ENCODE measurements at regions not wholly inside any gene's neighbourhood (a gene's known extent, or its start where the extent isn't known, plus 50 kb on each side); places are given as distances from the start of the nearest gene placed in this dataset.

DNA sequence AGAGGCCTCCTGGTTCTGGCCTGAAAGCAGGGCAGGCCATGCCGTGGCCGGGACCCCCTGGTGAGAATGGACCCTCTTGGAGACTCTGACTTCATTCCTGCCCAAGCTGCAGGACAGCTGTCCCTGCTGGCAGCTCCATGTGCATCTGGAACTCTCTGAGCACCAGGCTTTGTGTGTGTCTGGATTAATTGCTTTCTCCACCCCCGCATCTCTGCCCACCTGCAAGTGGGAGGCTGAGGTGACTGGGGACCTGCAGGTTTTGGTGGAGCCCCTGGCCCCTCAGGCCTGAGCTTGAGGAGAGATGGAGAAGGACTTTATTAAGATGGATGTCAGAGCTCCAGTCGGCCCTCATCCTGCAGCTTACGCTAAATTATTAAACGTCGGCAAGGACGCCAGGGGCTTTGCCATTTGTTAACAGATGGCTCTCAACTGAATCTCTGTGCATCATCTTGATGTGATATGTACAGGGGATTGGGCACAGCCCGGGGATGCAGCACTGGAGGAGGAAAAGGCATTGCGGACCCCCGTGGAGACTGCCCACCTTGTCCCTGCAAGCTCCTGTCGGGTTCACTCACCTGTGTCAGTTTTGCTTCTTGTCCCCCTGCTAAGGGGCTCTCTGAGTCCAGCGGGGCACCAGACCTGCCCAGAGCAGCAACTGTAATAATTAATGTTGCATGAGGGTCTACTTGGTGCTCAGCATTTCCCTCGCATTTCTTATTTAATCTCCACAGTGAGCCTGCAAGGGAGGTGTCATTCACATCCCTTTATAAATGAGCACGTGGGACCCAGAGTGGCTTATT is 154.1 kb upstream of the RPL38 start:
- Histone ChIP-seq H3K4me3 (ENCODE audit: low read length) (no peak overlapping the region), H3K4me2 (ENCODE audit: low read length) (no peak overlapping the region), H3K36me3 (replicated peaks; ENCODE audit: low read depth, low read length) (no peaks in the 10 kb centered on the region), H2AFZ (ENCODE audit: low read depth, low read length) (no peak overlapping the region), H3K79me2 (ENCODE audit: low read length) (no peaks in the 10 kb centered on the region), H3K27ac (ENCODE audit: low read length) (no peak overlapping the region), H3K27me3 (ENCODE audit: low read depth, low read length) (0 out of 2 replicates have a peak, but pooled peaks cover 3% of the 10 kb centered on the region), H3K9ac (ENCODE audit: low read length) (no peak overlapping the region), H3K4me1 (ENCODE audit: low read length) (no peaks in the 10 kb centered on the region), H4K20me1 (ENCODE audit: insufficient read depth, low read length) (no peaks in the 10 kb centered on the region), H3K9me3 (ENCODE audit: insufficient read depth, low read length) (no peaks in the 10 kb centered on the region)
- TF ChIP-seq, protein P1, sequence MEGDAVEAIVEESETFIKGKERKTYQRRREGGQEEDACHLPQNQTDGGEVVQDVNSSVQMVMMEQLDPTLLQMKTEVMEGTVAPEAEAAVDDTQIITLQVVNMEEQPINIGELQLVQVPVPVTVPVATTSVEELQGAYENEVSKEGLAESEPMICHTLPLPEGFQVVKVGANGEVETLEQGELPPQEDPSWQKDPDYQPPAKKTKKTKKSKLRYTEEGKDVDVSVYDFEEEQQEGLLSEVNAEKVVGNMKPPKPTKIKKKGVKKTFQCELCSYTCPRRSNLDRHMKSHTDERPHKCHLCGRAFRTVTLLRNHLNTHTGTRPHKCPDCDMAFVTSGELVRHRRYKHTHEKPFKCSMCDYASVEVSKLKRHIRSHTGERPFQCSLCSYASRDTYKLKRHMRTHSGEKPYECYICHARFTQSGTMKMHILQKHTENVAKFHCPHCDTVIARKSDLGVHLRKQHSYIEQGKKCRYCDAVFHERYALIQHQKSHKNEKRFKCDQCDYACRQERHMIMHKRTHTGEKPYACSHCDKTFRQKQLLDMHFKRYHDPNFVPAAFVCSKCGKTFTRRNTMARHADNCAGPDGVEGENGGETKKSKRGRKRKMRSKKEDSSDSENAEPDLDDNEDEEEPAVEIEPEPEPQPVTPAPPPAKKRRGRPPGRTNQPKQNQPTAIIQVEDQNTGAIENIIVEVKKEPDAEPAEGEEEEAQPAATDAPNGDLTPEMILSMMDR (IDR thresholded peaks at IDR 0.05; ENCODE audit: low read depth, low read length), result no peak
- TF ChIP-seq EZH2phosphoT487 (IDR thresholded peaks at IDR 0.05; ENCODE audit: low read depth), result no peak

DNA sequence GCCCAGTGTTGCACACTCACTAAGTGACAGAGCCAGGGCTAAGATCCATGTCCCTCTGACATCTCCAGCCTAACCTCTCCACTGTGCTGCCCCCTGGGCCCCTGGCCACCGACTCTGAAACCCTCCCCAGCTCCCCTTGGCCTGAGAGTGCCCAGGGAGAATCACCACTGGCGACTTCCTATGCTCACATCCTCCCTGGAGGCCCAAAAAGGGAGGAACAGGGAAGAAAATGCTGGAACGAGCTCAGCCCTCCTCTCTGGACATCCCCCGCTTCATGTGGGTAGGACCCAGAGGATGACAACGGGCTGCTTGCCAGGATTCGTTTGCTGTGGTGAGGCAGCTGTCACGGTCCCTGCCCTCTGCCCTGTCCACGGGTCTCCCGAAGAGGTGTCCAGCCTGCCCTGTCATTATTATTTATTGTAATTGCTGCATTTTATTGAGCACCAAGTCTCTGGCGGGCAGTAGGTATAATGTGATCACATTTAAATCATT is 153.5 kb upstream of the RPL38 start:
- H3K27me3 ChIP-seq (ENCODE audit: low read depth, low read length), result 0 out of 2 replicates have a peak, but pooled peaks cover 3% of the 10 kb centered on the region
- no peaks in the 10 kb centered on the region for H3K9me3 ChIP-seq (ENCODE audit: insufficient read depth, low read length)
- H3K4me2 ChIP-seq (ENCODE audit: low read length), result no peak overlapping the region
- H2AFZ ChIP-seq (ENCODE audit: low read depth, low read length), result no peak overlapping the region
- no peak overlapping the region for H3K9ac ChIP-seq (ENCODE audit: low read length)
- H3K79me2 ChIP-seq (ENCODE audit: low read length), result no peaks in the 10 kb centered on the region
- no peak overlapping the region for H3K27ac ChIP-seq (ENCODE audit: low read length)
- TF ChIP-seq, protein P1 (IDR thresholded peaks at IDR 0.05; ENCODE audit: low read depth, low read length), result no peak
- no peak for TF ChIP-seq EZH2phosphoT487 (IDR thresholded peaks at IDR 0.05; ENCODE audit: low read depth)
- no peaks in the 10 kb centered on the region for H3K36me3 ChIP-seq (replicated peaks; ENCODE audit: low read depth, low read length)
- H3K4me3 ChIP-seq (ENCODE audit: low read length), result no peak overlapping the region
- no peaks in the 10 kb centered on the region for H4K20me1 ChIP-seq (ENCODE audit: insufficient read depth, low read length)
- H3K4me1 ChIP-seq (ENCODE audit: low read length), result no peaks in the 10 kb centered on the region

DNA sequence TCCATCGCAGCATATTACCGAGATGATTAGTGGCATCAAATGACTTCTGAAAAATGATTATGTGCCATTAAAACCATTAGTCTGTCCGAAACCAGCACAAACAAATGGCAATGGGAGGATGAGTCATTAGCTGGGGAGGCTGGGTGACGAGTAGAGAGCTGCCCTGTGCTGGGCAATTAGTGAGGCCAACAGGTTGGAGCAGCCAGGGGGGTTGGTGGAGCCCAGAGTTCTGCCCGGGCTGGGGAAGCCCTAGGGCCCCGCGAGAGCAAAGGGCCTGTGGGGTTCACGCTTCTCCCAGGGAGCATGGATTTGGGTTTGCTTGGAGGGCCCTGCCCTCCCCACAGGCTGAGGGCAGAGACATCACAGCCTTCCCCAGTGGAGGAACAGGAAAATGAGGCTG is 152.1 kb upstream of the RPL38 start:
- no peak overlapping the region for H3K27ac ChIP-seq (ENCODE audit: low read length)
- H3K4me2 ChIP-seq (ENCODE audit: low read length), result no peak overlapping the region
- H2AFZ ChIP-seq (ENCODE audit: low read depth, low read length), result no peak overlapping the region
- no peak overlapping the region for H3K4me3 ChIP-seq (ENCODE audit: low read length)
- peaks cover 5% of the 10 kb centered on the region; the same call in 1 of the 2 replicates for H3K27me3 ChIP-seq (ENCODE audit: low read depth, low read length)
- no peaks in the 10 kb centered on the region for H3K79me2 ChIP-seq (ENCODE audit: low read length)
- no peaks in the 10 kb centered on the region for H3K36me3 ChIP-seq (replicated peaks; ENCODE audit: low read depth, low read length)
- H3K4me1 ChIP-seq (ENCODE audit: low read length), result no peaks in the 10 kb centered on the region
- H4K20me1 ChIP-seq (ENCODE audit: insufficient read depth, low read length), result no peaks in the 10 kb centered on the region
- TF ChIP-seq, protein P1 (IDR thresholded peaks at IDR 0.05; ENCODE audit: low read depth, low read length), result no peak
- no peak for TF ChIP-seq EZH2phosphoT487 (IDR thresholded peaks at IDR 0.05; ENCODE audit: low read depth)
- no peak overlapping the region for H3K9ac ChIP-seq (ENCODE audit: low read length)
- no peaks in the 10 kb centered on the region for H3K9me3 ChIP-seq (ENCODE audit: insufficient read depth, low read length)

DNA sequence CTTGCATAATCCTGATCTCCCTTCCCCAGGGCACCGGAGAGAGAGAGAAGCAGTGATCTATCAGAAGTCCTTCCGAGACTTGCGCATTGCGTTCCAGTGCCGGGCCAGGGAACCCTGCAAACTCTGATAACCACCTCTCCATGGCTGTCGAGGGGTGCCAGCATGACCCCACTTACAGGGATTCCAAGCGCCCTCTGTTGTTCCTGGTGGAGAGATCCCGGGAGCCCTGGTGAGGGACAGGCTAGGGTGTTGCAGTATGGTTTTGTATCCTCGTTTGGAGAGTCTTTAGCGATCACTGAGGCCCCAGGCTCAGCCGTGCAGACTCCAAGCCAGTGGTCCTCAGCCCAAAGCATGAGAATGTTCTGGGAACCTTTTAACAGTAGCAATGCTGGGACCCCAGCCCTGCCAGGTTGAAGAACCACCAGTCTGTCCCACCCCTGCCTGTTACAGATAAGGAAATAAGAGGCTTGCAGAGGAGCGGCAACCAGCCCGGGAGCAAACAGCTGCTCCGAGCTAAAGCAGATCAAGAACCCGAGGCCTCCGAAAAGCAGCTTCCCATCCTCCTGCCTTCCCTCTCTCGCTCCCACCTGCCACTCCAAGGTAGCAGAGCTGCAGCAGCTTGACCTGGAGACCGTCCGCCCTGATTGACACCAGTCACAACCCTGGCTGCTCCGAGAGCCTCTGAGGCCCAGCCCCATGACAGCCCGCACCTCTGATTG is 150.3 kb upstream of the RPL38 start:
- Histone ChIP-seq H3K79me2 (ENCODE audit: low read length) (no peaks in the 10 kb centered on the region), H3K4me1 (ENCODE audit: low read length) (no peaks in the 10 kb centered on the region), H3K27ac (ENCODE audit: low read length) (no peak overlapping the region), H3K36me3 (replicated peaks; ENCODE audit: low read depth, low read length) (no peaks in the 10 kb centered on the region), H3K9ac (ENCODE audit: low read length) (no peak overlapping the region), H2AFZ (ENCODE audit: low read depth, low read length) (no peak overlapping the region), H4K20me1 (ENCODE audit: insufficient read depth, low read length) (no peaks in the 10 kb centered on the region), H3K4me3 (ENCODE audit: low read length) (no peak overlapping the region), H3K4me2 (ENCODE audit: low read length) (no peak overlapping the region), H3K27me3 (ENCODE audit: low read depth, low read length) (peaks cover 19% of the 10 kb centered on the region), H3K9me3 (ENCODE audit: insufficient read depth, low read length) (no peaks in the 10 kb centered on the region)
- TF ChIP-seq EZH2phosphoT487 (IDR thresholded peaks at IDR 0.05; ENCODE audit: low read depth), result no peak

Data from OCI-LY3 (cell line).